Fibroblast of lung (primary cell): ENCODE measurements at regions not wholly inside any gene's neighbourhood (a gene's known extent, or its start where the extent isn't known, plus 50 kb on each side); places are given as distances from the start of the nearest gene placed in this dataset.

Source experiments
- EZH2 ChIP-seq: IDR thresholded peaks from 2 replicates; pipeline ENCODE4 v1.5.1; 2012; ENCODE audit warnings: low read length, control low read depth, mild to moderate bottlenecking; ENCODE audit errors: missing control alignments
- TF ChIP-seq, protein P1 (sequence below), 2 donors: IDR thresholded peaks in 1 of 2; conservative IDR thresholded peaks in 1 of 2; 1 replicate in 1 of 2; 2 replicates in 1 of 2; pipeline ENCODE4 v1.5.1; 2011 to 2012; ENCODE audit warnings: low read length in 2 of 2, control low read depth in 1 of 2, inconsistent platforms in 1 of 2, low read depth in 1 of 2, mild to moderate bottlenecking in 1 of 2

- TF ChIP-seq, protein P1, sequence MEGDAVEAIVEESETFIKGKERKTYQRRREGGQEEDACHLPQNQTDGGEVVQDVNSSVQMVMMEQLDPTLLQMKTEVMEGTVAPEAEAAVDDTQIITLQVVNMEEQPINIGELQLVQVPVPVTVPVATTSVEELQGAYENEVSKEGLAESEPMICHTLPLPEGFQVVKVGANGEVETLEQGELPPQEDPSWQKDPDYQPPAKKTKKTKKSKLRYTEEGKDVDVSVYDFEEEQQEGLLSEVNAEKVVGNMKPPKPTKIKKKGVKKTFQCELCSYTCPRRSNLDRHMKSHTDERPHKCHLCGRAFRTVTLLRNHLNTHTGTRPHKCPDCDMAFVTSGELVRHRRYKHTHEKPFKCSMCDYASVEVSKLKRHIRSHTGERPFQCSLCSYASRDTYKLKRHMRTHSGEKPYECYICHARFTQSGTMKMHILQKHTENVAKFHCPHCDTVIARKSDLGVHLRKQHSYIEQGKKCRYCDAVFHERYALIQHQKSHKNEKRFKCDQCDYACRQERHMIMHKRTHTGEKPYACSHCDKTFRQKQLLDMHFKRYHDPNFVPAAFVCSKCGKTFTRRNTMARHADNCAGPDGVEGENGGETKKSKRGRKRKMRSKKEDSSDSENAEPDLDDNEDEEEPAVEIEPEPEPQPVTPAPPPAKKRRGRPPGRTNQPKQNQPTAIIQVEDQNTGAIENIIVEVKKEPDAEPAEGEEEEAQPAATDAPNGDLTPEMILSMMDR (conservative IDR thresholded peaks at IDR 0.05 in 1 of 2, IDR thresholded peaks at IDR 0.05 in 1 of 2; ENCODE audit: low read depth in 1 of 2, low read length in 2 of 2) = no peak
- TF ChIP-seq EZH2 = no peak
These were observed 278.2 kb downstream of the SNX13 start for GRCh38 chr7:17661982-17662585.
